A673 (cell line): ENCODE measurements at regions not wholly inside any gene's neighbourhood (a gene's known extent, or its start where the extent isn't known, plus 50 kb on each side); places are given as distances from the start of the nearest gene placed in this dataset.

Experiments
- BruUV-seq: library from RNA; stranded (reverse); fragments of 400-500 nt; replicated peaks from 2 replicates; lab custom pipeline; 2021; lab: Mats Ljungman, UMichigan
- CTCF ChIA-PET: fragments of 300-600 bp; sonication (Branson Sonifier 250); formaldehyde crosslinking; loops from one replicate; lab custom pipeline; 2022; ENCODE audit warnings: antibody characterized with exemption; lab: Charles Lee
- POLR2A ChIA-PET: fragments of 300-600 bp; sonication (Branson Sonifier 250); formaldehyde crosslinking; loops from one replicate; lab custom pipeline; 2022; ENCODE audit warnings: antibody characterized with exemption; ENCODE audit not compliant: low non-redundant PET; lab: Charles Lee
- DNase-seq: peaks from one replicate; pipeline ENCODE4 v3.0.0-alpha.2; 2015; ENCODE audit warnings: low spot score
- H3K27ac ChIP-seq: fragments of 200-600 bp; sonication (generic); 2 replicates; pipeline ENCODE4 v1.5.1; 2016; ENCODE audit warnings: mixed run types, low read depth, mild to moderate bottlenecking, mixed read lengths, antibody characterized with exemption, low read length; ENCODE audit not compliant: poor library complexity, severe bottlenecking
- H3K27me3 ChIP-seq: fragments of 200-600 bp; sonication (generic); replicated peaks from 2 replicates; pipeline ENCODE4 v1.6.1; 2017; ENCODE audit warnings: mixed run types, low read depth, mild to moderate bottlenecking, mixed read lengths, antibody characterized with exemption, low read length; ENCODE audit not compliant: insufficient read depth, poor library complexity
- H3K36me3 ChIP-seq: fragments of 200-600 bp; sonication (generic); 2 replicates; pipeline ENCODE4 v1.6.1; 2016; ENCODE audit warnings: mixed run types, mild to moderate bottlenecking, mixed read lengths, antibody characterized with exemption, low read length; ENCODE audit not compliant: insufficient read depth, poor library complexity, severe bottlenecking
- H3K4me1 ChIP-seq: fragments of 200-600 bp; sonication (generic); 2 replicates; pipeline ENCODE4 v1.6.1; 2017; ENCODE audit warnings: mixed run types, mild to moderate bottlenecking, mixed read lengths, antibody characterized with exemption, low read length; ENCODE audit not compliant: insufficient read depth, poor library complexity, severe bottlenecking
- H3K4me3 ChIP-seq: fragments of 200-600 bp; sonication (generic); 2 replicates; pipeline ENCODE4 v1.5.1; 2016; ENCODE audit warnings: low read depth, mixed run types, mild to moderate bottlenecking, mixed read lengths, low read length; ENCODE audit not compliant: poor library complexity, severe bottlenecking
- H3K9me3 ChIP-seq: fragments of 200-600 bp; sonication (generic); 2 replicates; pipeline ENCODE4 v1.6.1; 2016; ENCODE audit warnings: mixed run types, low read depth, mild to moderate bottlenecking, mixed read lengths, antibody characterized with exemption, low read length; ENCODE audit not compliant: poor library complexity, severe bottlenecking
- EZH2 ChIP-seq: fragments of 200-600 bp; sonication (generic); IDR thresholded peaks from 2 replicates; pipeline ENCODE4 v1.6.1; 2017; ENCODE audit warnings: borderline replicate concordance, low read depth, mild to moderate bottlenecking, mixed read lengths, antibody characterized with exemption, low read length; ENCODE audit not compliant: poor library complexity, severe bottlenecking
- intact Hi-C: fragments of 100-400 bp; cut with micrococcal nuclease; formaldehyde crosslinking; loops from one replicate; pipeline ENCODE4 v1.10.0; 2022; ENCODE audit not compliant: unreplicated experiment
- TF ChIP-seq, protein P1 (sequence below): fragments of 300-800, 200-600 bp; sonication (generic); conservative IDR thresholded peaks from 2 replicates; pipeline ENCODE4 v1.5.1; 2017; ENCODE audit warnings: low read depth, mild to moderate bottlenecking, antibody characterized with exemption, low read length, moderate library complexity, mixed read lengths

DNA sequence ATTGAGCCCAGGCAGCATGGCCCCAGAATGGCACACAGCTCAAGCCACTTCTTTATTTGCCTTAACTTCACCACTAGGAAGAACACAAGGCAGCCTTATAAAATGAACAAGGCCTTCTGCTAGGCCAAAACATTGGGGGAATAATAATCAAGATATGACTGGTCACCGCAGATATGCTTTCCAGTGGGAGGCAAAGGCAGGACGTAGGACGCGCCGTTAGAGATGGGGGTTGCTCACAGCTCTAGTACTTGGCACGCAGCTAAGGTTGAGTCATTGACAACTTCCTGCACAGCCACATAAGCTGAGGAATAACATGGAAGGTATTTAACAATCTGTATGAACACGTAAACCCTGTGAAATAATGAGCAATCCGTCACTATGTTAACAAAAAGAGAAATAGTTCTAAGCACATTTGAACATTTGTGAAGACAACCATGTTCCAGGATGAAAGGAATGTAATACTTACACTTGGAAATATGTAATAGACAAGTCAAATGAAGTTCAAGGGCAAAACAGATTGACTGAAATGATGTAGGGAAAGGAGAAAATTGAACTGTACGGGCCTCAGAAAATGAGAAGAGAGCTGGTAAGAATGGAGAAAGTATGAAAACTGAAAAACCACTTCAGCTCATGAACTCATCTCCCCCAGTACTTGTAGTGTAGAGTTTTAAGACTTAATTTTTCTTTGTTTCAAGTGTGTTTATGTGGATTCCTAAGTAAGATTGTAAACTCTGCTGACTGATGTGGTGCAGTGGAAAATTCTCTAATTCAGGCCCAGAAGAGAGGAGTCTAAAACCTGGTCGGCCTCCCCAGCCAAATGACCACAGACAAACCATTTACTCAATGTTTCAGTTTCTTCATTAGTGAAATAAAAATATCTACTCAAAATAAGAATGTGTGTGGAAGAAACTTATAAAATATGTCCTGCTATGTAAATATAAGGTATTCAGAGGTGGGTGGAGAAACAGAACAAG, 59.3 kb upstream of the CCDC91 start:
- no peak overlapping the region for H3K27ac ChIP-seq
- DNase-seq: peak; percentile 84
- POLR2A ChIA-PET: interaction anchor here (0.7 kb wide), 1 partner anchor 343 kb away, joined by 4 read pairs; no protein-coding TSS in a partner anchor
- TF ChIP-seq, protein P1, sequence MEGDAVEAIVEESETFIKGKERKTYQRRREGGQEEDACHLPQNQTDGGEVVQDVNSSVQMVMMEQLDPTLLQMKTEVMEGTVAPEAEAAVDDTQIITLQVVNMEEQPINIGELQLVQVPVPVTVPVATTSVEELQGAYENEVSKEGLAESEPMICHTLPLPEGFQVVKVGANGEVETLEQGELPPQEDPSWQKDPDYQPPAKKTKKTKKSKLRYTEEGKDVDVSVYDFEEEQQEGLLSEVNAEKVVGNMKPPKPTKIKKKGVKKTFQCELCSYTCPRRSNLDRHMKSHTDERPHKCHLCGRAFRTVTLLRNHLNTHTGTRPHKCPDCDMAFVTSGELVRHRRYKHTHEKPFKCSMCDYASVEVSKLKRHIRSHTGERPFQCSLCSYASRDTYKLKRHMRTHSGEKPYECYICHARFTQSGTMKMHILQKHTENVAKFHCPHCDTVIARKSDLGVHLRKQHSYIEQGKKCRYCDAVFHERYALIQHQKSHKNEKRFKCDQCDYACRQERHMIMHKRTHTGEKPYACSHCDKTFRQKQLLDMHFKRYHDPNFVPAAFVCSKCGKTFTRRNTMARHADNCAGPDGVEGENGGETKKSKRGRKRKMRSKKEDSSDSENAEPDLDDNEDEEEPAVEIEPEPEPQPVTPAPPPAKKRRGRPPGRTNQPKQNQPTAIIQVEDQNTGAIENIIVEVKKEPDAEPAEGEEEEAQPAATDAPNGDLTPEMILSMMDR: no peak
- TF ChIP-seq EZH2: no peak
- CTCF ChIA-PET: no interaction called here
- H3K9me3 ChIP-seq: no peaks in the 10 kb centered on the region
- H3K4me1 ChIP-seq: peaks cover 13% of the 10 kb centered on the region
- H3K36me3 ChIP-seq: no peaks in the 10 kb centered on the region
- BruUV-seq: no TSS peak
- no peak overlapping the region for H3K4me3 ChIP-seq
- H3K27me3 ChIP-seq: no peaks in the 10 kb centered on the region
- intact Hi-C loops: no loop called here

DNA sequence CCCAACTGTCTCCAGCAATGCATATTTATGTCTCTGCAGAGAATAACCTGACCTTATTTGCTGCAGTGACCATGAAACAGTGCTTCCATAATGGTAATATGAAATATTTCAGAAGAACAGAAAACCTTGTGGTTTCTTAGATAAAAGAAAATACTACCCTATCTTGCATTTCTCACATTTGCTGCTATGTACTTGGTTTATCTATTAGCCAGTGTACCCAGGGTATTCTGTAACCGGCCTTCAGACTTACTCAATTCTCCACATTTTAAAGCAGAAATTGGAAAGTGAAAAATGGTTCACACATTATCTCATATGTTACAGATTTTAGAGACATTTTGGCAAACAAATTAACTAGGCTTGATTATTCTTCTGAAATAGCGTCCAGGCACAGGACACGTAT, 57.9 kb upstream of the CCDC91 start:
- ChIA-PET CTCF (no interaction called here), POLR2A (no interaction called here)
- Histone ChIP-seq H3K4me3 (no peak overlapping the region), H3K27me3 (no peaks in the 10 kb centered on the region), H3K4me1 (peaks cover 13% of the 10 kb centered on the region), H3K36me3 (no peaks in the 10 kb centered on the region), H3K27ac (no peak overlapping the region), H3K9me3 (no peaks in the 10 kb centered on the region)
- no peak for DNase-seq
- TF ChIP-seq, protein P1: no peak
- no peak for TF ChIP-seq EZH2
- BruUV-seq: no TSS peak
- intact Hi-C loops: no loop called here

DNA sequence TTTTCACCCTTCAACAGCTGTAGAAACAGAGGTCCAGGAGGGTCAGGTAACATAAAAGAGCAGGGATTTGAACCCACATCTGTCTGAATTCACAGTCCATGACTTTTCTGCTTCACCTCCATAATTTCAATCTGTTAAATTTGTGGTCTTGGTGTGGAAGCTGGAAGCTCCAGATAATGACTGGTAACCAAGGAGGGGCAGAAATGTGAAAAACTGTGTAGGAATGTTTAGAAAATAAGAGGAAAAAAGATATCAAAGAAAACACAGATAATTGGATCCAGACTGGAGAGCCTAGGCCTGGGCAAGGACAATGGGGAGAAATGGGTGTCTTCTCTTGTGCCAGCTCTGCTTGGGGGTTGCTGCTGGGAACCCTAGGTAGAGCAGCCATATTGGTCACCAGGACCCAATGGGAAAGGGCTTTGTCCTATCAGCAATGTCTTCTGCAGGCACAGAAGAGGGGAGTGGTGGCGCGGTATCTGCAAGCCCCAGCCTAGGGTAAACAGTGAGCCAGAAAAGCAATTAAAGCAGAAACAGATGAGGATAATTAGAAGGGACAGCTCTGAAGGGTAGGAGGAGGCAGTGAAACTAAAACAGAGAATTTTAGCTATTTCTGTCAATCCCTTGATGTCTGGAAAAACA, 54.3 kb upstream of the CCDC91 start:
- POLR2A ChIA-PET: interaction anchor here (0.5 kb wide), 1 partner anchor 12 kb away, joined by 4 read pairs; no protein-coding TSS in a partner anchor

More for the DNA sequence above, 54.3 kb upstream of the CCDC91 start:
- no peaks in the 10 kb centered on the region for H3K27me3 ChIP-seq
- H3K4me3 ChIP-seq: no peak overlapping the region
- H3K9me3 ChIP-seq: no peaks in the 10 kb centered on the region
- no peak overlapping the region for H3K27ac ChIP-seq
- no TSS peak for BruUV-seq
- no peaks in the 10 kb centered on the region for H3K36me3 ChIP-seq
- no peak for DNase-seq
- H3K4me1 ChIP-seq: no peaks in the 10 kb centered on the region
- TF ChIP-seq, protein P1: no peak
- no peak for TF ChIP-seq EZH2
- CTCF ChIA-PET: no interaction called here
- intact Hi-C loops: no loop called here
